Left ventricle myocardium inferior (tissue), 1 donor: ENCODE measurements at regions not wholly inside any gene's neighbourhood (a gene's known extent, or its start where the extent isn't known, plus 50 kb on each side); places are given as distances from the start of the nearest gene placed in this dataset.

Experiments used
- DNase-seq: peaks from one replicate; pipeline ENCODE4 v3.0.0-alpha.2; 2020
- H3K27ac ChIP-seq: fragments of 200-600 bp; replicated peaks from 2 replicates; pipeline ENCODE4 v1.8.0; 2021
- H3K27me3 ChIP-seq: fragments of 200-600 bp; 2 replicates; pipeline ENCODE4 v1.8.0; 2021; ENCODE audit warnings: low read depth
- H3K36me3 ChIP-seq: fragments of 200-600 bp; 2 replicates; pipeline ENCODE4 v1.8.0; 2021
- H3K4me1 ChIP-seq: fragments of 200-600 bp; 2 replicates; pipeline ENCODE4 v1.8.0; 2021
- H3K4me3 ChIP-seq: fragments of 200-600 bp; 2 replicates; pipeline ENCODE4 v1.8.0; 2021; ENCODE audit warnings: mild to moderate bottlenecking, moderate library complexity
- H3K9me3 ChIP-seq: fragments of 200-600 bp; replicated peaks from 2 replicates; pipeline ENCODE4 v1.8.0; 2021
- intact Hi-C: fragments of 100-400 bp; cut with micrococcal nuclease; formaldehyde crosslinking; loops from one replicate; pipeline ENCODE4 v1.11.0; 2022
- TF ChIP-seq, protein P1 (sequence below): fragments of 200-600 bp; IDR thresholded peaks from 2 replicates; pipeline ENCODE4 v1.8.0; 2021; ENCODE audit warnings: antibody characterized with exemption, mild to moderate bottlenecking, borderline replicate concordance
- donor health status: DM: no; HTN: yes; CAD: no; lungs with severe emphysema.

DNA sequence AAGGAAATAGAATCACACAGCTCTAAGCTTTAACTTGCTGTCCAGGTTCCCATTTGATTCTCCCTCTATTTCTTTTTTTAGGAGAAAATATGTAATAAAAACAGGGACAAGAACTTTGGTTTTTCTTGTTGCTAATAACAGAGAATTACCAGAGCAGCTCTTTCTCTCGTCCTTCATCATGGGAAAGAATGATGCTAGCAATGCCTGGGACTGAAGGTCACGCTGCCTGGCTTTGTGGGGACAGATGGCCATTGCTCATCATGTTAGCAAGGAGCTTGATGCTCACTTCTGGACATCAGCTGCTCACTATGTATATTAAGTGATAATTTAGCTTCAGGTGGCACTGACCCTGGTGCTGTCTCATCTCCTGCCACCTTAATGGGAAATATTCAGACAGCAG lies 77.3 kb upstream of the AKT3 start:
- Histone ChIP-seq H3K9me3 (no peaks in the 10 kb centered on the region), H3K36me3 (no peaks in the 10 kb centered on the region), H3K27ac (no peak overlapping the region), H3K4me3 (no peak overlapping the region), H3K27me3 (peaks cover 20% of the 10 kb centered on the region), H3K4me1 (peaks cover 6% of the 10 kb centered on the region)
- intact Hi-C loops = no loop called here
- TF ChIP-seq, protein P1, sequence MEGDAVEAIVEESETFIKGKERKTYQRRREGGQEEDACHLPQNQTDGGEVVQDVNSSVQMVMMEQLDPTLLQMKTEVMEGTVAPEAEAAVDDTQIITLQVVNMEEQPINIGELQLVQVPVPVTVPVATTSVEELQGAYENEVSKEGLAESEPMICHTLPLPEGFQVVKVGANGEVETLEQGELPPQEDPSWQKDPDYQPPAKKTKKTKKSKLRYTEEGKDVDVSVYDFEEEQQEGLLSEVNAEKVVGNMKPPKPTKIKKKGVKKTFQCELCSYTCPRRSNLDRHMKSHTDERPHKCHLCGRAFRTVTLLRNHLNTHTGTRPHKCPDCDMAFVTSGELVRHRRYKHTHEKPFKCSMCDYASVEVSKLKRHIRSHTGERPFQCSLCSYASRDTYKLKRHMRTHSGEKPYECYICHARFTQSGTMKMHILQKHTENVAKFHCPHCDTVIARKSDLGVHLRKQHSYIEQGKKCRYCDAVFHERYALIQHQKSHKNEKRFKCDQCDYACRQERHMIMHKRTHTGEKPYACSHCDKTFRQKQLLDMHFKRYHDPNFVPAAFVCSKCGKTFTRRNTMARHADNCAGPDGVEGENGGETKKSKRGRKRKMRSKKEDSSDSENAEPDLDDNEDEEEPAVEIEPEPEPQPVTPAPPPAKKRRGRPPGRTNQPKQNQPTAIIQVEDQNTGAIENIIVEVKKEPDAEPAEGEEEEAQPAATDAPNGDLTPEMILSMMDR = no peak
- no peak for DNase-seq

DNA sequence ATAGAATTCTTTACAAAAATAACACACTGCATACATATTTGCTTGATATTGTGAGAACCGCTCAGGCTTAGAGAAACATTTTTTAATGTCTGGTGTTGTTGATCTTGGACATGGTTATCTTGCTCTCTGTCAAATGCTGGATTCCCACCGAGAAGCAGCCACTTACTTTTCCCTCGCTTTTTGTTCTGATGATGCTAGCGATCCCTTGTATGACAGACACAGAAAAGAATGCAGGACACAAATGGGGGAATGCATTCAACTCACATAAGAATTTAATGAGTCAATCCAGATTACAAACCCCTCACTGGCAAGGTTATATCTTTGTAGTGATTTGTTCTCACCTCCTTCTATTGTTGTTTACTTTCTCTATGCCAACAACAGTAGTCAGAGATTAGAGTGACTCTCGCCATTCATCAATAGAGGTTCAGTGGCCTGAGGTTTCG lies 76.8 kb upstream of the AKT3 start:
- intact Hi-C loops = no loop called here

DNA sequence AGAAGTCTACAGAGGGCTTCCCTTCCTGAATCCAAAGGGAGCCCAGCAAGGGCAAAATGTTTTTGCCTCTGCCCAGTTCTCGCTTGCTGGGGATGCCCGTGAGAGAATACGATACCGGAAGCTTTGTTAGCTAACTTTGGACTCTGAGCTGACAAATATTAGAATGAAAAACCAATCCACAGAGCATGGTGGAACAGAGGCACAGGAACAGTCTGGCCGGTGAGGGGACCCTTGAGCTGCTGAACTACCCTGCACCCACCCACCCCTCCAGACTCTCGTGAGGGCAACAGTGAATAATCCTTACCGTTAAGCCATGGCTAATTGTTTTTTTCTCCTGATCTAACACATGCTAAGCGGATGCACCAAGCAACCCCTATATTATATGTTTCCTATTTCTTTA lies 76.3 kb upstream of the AKT3 start:
- Histone ChIP-seq H3K27me3 (peaks cover 10% of the 10 kb centered on the region), H3K9me3 (no peaks in the 10 kb centered on the region), H3K4me1 (peaks cover 2% of the 10 kb centered on the region), H3K4me3 (no peak overlapping the region), H3K36me3 (no peaks in the 10 kb centered on the region), H3K27ac (no peak overlapping the region)
- intact Hi-C loops = no loop called here
- TF ChIP-seq, protein P1 = no peak
- no peak for DNase-seq

More for the DNA sequence above, 76.8 kb upstream of the AKT3 start:
- H3K9me3 ChIP-seq = no peaks in the 10 kb centered on the region
- H3K27ac ChIP-seq = no peak overlapping the region
- H3K36me3 ChIP-seq = no peaks in the 10 kb centered on the region
- peaks cover 6% of the 10 kb centered on the region for H3K4me1 ChIP-seq
- TF ChIP-seq, protein P1 = no peak
- H3K27me3 ChIP-seq = peaks cover 15% of the 10 kb centered on the region
- H3K4me3 ChIP-seq = no peak overlapping the region
- no peak for DNase-seq

DNA sequence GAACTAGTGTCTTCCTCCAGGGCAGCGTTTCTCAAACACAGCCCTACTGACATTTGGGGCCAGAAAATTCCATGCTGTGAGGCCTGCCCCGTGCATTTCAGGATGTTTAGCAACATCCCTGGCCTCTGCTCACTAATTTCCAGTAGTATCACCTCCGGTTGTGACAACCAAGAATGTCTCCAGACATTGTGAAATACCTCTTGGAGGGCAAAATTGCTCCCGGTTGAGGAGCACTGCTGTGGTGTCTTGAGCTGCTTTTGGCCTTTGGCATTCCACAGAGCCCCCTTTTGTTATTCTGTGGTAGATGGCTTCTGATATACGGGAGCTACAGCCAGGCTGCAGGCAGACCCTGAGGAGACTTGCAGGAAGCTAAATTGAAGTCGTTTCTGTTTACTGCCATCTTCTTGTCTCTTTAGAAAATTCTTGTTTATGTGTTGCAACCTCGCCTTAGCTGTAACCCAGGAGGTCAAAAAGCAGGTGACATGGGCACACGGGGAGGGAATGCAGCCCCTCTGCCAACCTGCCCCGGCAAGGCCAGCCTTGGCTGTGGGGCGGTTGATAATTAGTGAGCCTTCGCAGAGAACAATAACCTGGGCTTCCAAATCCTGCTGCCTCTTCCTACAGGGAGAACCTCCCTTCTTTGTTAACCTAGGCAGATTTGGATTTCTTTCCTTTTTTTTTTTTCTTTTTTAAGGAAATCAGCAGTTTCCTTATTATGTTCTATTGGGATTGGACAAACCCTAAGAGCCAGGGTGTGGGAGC lies 74.7 kb upstream of the AKT3 start:
- TF ChIP-seq, protein P1 = no peak
- H3K27ac ChIP-seq = peak overlapping the region; percentile 30
- H3K4me3 ChIP-seq = no peak overlapping the region
- intact Hi-C loops = no loop called here
- H3K27me3 ChIP-seq = peaks cover under 1% of the 10 kb centered on the region
- no peak for DNase-seq
- H3K9me3 ChIP-seq = no peaks in the 10 kb centered on the region
- no peaks in the 10 kb centered on the region for H3K36me3 ChIP-seq
- H3K4me1 ChIP-seq = no peaks in the 10 kb centered on the region

DNA sequence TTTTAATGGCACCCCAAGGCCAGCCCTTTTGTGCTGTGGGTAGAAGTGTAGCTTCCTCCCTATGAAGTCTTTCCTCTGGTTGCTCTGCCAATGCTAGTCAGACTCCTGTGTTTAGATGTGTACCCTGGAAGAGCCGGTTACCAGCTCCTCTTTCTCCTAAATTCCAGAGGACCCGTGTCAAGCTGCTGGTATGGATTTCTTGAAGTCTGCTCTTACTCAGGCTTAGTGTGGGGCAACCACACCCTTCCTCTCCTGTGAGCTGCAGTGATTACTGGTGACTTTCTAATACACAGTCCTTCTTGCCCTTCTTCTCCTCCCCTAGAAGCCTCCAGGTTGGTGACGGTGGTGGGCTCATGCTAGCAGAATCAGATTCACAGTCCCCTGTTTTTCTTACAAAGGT lies 74.1 kb upstream of the AKT3 start:
- H3K9me3 ChIP-seq = no peaks in the 10 kb centered on the region
- H3K36me3 ChIP-seq = no peaks in the 10 kb centered on the region
- DNase-seq = no peak
- intact Hi-C loops = no loop called here
- peaks cover 7% of the 10 kb centered on the region for H3K27me3 ChIP-seq
- TF ChIP-seq, protein P1 = no peak
- H3K4me3 ChIP-seq = no peak overlapping the region
- no peaks in the 10 kb centered on the region for H3K4me1 ChIP-seq
- H3K27ac ChIP-seq = no peak overlapping the region
